ENCODE measurements at regions not wholly inside any gene's neighbourhood (a gene's known extent, or its start where the extent isn't known, plus 50 kb on each side); places are given as distances from the start of the nearest gene placed in this dataset.

- TF ChIP-seq ZNF274 (IDR thresholded peaks at IDR 0.05; ENCODE audit: low read depth, low read length) (no peak), SUZ12 (IDR thresholded peaks at IDR 0.05; ENCODE audit: extremely low read depth, insufficient read depth, insufficient read length) (no peak), YY1 (IDR thresholded peaks at IDR 0.05; ENCODE audit: insufficient read depth, insufficient read length) (no peak)
- H3K27me3 ChIP-seq (ENCODE audit: insufficient read depth, insufficient read length): no peaks in the 10 kb centered on the region
Measured at GRCh38 chr3:120838441-120839091, 69.4 kb upstream of the STXBP5L start.

GRCh38 chr3:120839120-120839519 is 68.9 kb upstream of the STXBP5L start:
- no peak for DNase-seq (ENCODE audit: low read depth, low spot score)
- no peaks in the 10 kb centered on the region for H3K36me3 ChIP-seq (ENCODE audit: insufficient read depth, insufficient read length, low read length)
- H3K9ac ChIP-seq (ENCODE audit: insufficient read length, low read depth): no peak overlapping the region
- no peaks in the 10 kb centered on the region for H3K9me3 ChIP-seq (ENCODE audit: insufficient read depth, low read length)
- H3K4me1 ChIP-seq (ENCODE audit: insufficient read depth, insufficient read length): no peaks in the 10 kb centered on the region
- no peaks in the 10 kb centered on the region for H3K27me3 ChIP-seq (ENCODE audit: insufficient read depth, insufficient read length)
- TF ChIP-seq SUZ12 (IDR thresholded peaks at IDR 0.05; ENCODE audit: extremely low read depth, insufficient read depth, insufficient read length) (no peak), YY1 (IDR thresholded peaks at IDR 0.05; ENCODE audit: insufficient read depth, insufficient read length) (no peak), ZNF274 (IDR thresholded peaks at IDR 0.05; ENCODE audit: low read depth, low read length) (no peak)
- H3K4me3 ChIP-seq (ENCODE audit: insufficient read length, low read depth): no peak overlapping the region

More at GRCh38 chr3:120838441-120839091, 69.4 kb upstream of the STXBP5L start:
- Histone ChIP-seq H3K4me1 (ENCODE audit: insufficient read depth, insufficient read length) (no peaks in the 10 kb centered on the region), H3K9ac (ENCODE audit: insufficient read length, low read depth) (no peak overlapping the region), H3K36me3 (ENCODE audit: insufficient read depth, insufficient read length, low read length) (no peaks in the 10 kb centered on the region), H3K9me3 (ENCODE audit: insufficient read depth, low read length) (no peaks in the 10 kb centered on the region), H3K4me3 (ENCODE audit: insufficient read length, low read depth) (no peak overlapping the region)
- no peak for DNase-seq (ENCODE audit: low read depth, low spot score)

- no peaks in the 10 kb centered on the region for H3K27me3 ChIP-seq (ENCODE audit: insufficient read depth, insufficient read length)
- H3K9me3 ChIP-seq (ENCODE audit: insufficient read depth, low read length): no peaks in the 10 kb centered on the region
- TF ChIP-seq YY1 (IDR thresholded peaks at IDR 0.05; ENCODE audit: insufficient read depth, insufficient read length) (no peak), SUZ12 (IDR thresholded peaks at IDR 0.05; ENCODE audit: extremely low read depth, insufficient read depth, insufficient read length) (no peak)
- no peak for DNase-seq (ENCODE audit: low read depth, low spot score)
- no peak overlapping the region for H3K4me3 ChIP-seq (ENCODE audit: insufficient read length, low read depth)
- no peak overlapping the region for H3K9ac ChIP-seq (ENCODE audit: insufficient read length, low read depth)
- no peaks in the 10 kb centered on the region for H3K36me3 ChIP-seq (ENCODE audit: insufficient read depth, insufficient read length, low read length)
- no peaks in the 10 kb centered on the region for H3K4me1 ChIP-seq (ENCODE audit: insufficient read depth, insufficient read length)
Measured at GRCh38 chr3:120841264-120841663, 66.7 kb upstream of the STXBP5L start.

- Histone ChIP-seq H3K36me3 (ENCODE audit: insufficient read depth, insufficient read length, low read length) (no peaks in the 10 kb centered on the region), H3K27me3 (ENCODE audit: insufficient read depth, insufficient read length) (no peaks in the 10 kb centered on the region), H3K4me1 (ENCODE audit: insufficient read depth, insufficient read length) (no peaks in the 10 kb centered on the region), H3K4me3 (ENCODE audit: insufficient read length, low read depth) (no peak overlapping the region), H3K9ac (ENCODE audit: insufficient read length, low read depth) (no peak overlapping the region), H3K9me3 (ENCODE audit: insufficient read depth, low read length) (no peaks in the 10 kb centered on the region)
- peak; percentile 79 for DNase-seq (ENCODE audit: low read depth, low spot score)
- TF ChIP-seq ZNF274 (IDR thresholded peaks at IDR 0.05; ENCODE audit: low read depth, low read length) (no peak), SUZ12 (IDR thresholded peaks at IDR 0.05; ENCODE audit: extremely low read depth, insufficient read depth, insufficient read length) (no peak), YY1 (IDR thresholded peaks at IDR 0.05; ENCODE audit: insufficient read depth, insufficient read length) (no peak)
Measured at GRCh38 chr3:120846073-120846472, 61.9 kb upstream of the STXBP5L start.

GRCh38 chr3:120848503-120848902 is 59.5 kb upstream of the STXBP5L start:
- Histone ChIP-seq H3K9ac (ENCODE audit: insufficient read length, low read depth) (no peak overlapping the region), H3K9me3 (ENCODE audit: insufficient read depth, low read length) (no peaks in the 10 kb centered on the region), H3K4me1 (ENCODE audit: insufficient read depth, insufficient read length) (no peaks in the 10 kb centered on the region), H3K4me3 (ENCODE audit: insufficient read length, low read depth) (no peak overlapping the region), H3K27me3 (ENCODE audit: insufficient read depth, insufficient read length) (no peaks in the 10 kb centered on the region), H3K36me3 (ENCODE audit: insufficient read depth, insufficient read length, low read length) (no peaks in the 10 kb centered on the region)
- no peak for DNase-seq (ENCODE audit: low read depth, low spot score)
- no peak for TF ChIP-seq ZNF274 (IDR thresholded peaks at IDR 0.05; ENCODE audit: low read depth, low read length)
- TF ChIP-seq SUZ12 (IDR thresholded peaks at IDR 0.05; ENCODE audit: extremely low read depth, insufficient read depth, insufficient read length): no peak

- no peaks in the 10 kb centered on the region for H3K27me3 ChIP-seq (ENCODE audit: insufficient read depth, insufficient read length)
- H3K9ac ChIP-seq (ENCODE audit: insufficient read length, low read depth): no peak overlapping the region
- DNase-seq (ENCODE audit: low read depth, low spot score): no peak
- H3K4me3 ChIP-seq (ENCODE audit: insufficient read length, low read depth): no peak overlapping the region
- H3K36me3 ChIP-seq (ENCODE audit: insufficient read depth, insufficient read length, low read length): no peaks in the 10 kb centered on the region
- TF ChIP-seq ZNF274 (IDR thresholded peaks at IDR 0.05; ENCODE audit: low read depth, low read length): no peak
- TF ChIP-seq SUZ12 (IDR thresholded peaks at IDR 0.05; ENCODE audit: extremely low read depth, insufficient read depth, insufficient read length): no peak
- TF ChIP-seq YY1 (IDR thresholded peaks at IDR 0.05; ENCODE audit: insufficient read depth, insufficient read length): no peak
- H3K9me3 ChIP-seq (ENCODE audit: insufficient read depth, low read length): no peaks in the 10 kb centered on the region
- no peaks in the 10 kb centered on the region for H3K4me1 ChIP-seq (ENCODE audit: insufficient read depth, insufficient read length)
Measured at GRCh38 chr3:120850381-120851295, 57.4 kb upstream of the STXBP5L start.

GRCh38 chr3:120852412-120852811 is 55.6 kb upstream of the STXBP5L start:
- no peaks in the 10 kb centered on the region for H3K27me3 ChIP-seq (ENCODE audit: insufficient read depth, insufficient read length)
- DNase-seq (ENCODE audit: low read depth, low spot score): no peak
- no peaks in the 10 kb centered on the region for H3K9me3 ChIP-seq (ENCODE audit: insufficient read depth, low read length)
- H3K4me3 ChIP-seq (ENCODE audit: insufficient read length, low read depth): no peak overlapping the region
- no peaks in the 10 kb centered on the region for H3K36me3 ChIP-seq (ENCODE audit: insufficient read depth, insufficient read length, low read length)
- no peak for TF ChIP-seq YY1 (IDR thresholded peaks at IDR 0.05; ENCODE audit: insufficient read depth, insufficient read length)
- no peak for TF ChIP-seq SUZ12 (IDR thresholded peaks at IDR 0.05; ENCODE audit: extremely low read depth, insufficient read depth, insufficient read length)
- no peak for TF ChIP-seq ZNF274 (IDR thresholded peaks at IDR 0.05; ENCODE audit: low read depth, low read length)
- H3K4me1 ChIP-seq (ENCODE audit: insufficient read depth, insufficient read length): no peaks in the 10 kb centered on the region
- no peak overlapping the region for H3K9ac ChIP-seq (ENCODE audit: insufficient read length, low read depth)

Measured in NT2/D1 (cell line).